WTC11 (cell line): ENCODE measurements at regions not wholly inside any gene's neighbourhood (a gene's known extent, or its start where the extent isn't known, plus 50 kb on each side); places are given as distances from the start of the nearest gene placed in this dataset.

Experiments used
- ATAC-seq: fragments of 200-7000 bp; cut with Tn5 transposase; 2 replicates; pipeline ENCODE4 v1.10.0; 2021; ENCODE audit warnings: mild to moderate bottlenecking, moderate library complexity
- CTCF ChIA-PET: fragments of 300-600 bp; sonication (Branson Sonifier 250); formaldehyde crosslinking; loops from one replicate; lab custom pipeline; 2021; ENCODE audit warnings: antibody characterized with exemption; lab: Charles Lee
- POLR2A ChIA-PET: fragments of 350-600 bp; sonication (Branson Sonifier 250); formaldehyde crosslinking; loops from one replicate; lab custom pipeline; 2021; ENCODE audit warnings: antibody characterized with exemption; lab: Charles Lee
- DNase-seq: peaks from one replicate; pipeline ENCODE4 v3.0.0; 2021; ENCODE audit warnings: low spot score
- H3K27ac Mint-ChIP-seq: 2 replicates; pipeline ENCODE4 v1.8.0; 2021; ENCODE audit warnings: mixed read lengths
- H3K27me3 Mint-ChIP-seq: 2 replicates; pipeline ENCODE4 v1.8.0; 2021; ENCODE audit warnings: low read depth, mild to moderate bottlenecking, moderate library complexity, mixed read lengths
- H3K36me3 Mint-ChIP-seq: 2 replicates; pipeline ENCODE4 v1.8.0; 2021; ENCODE audit warnings: mixed read lengths
- H3K4me1 Mint-ChIP-seq: 2 replicates; pipeline ENCODE4 v1.8.0; 2022; ENCODE audit warnings: mixed read lengths
- H3K4me3 Mint-ChIP-seq: 2 replicates; pipeline ENCODE4 v1.8.0; 2021; ENCODE audit warnings: mild to moderate bottlenecking, moderate library complexity, mixed read lengths
- H3K9me3 Mint-ChIP-seq: 2 replicates; pipeline ENCODE4 v1.8.0; 2021; ENCODE audit warnings: mixed read lengths
- ATF6 ChIP-seq: sonication (generic); formaldehyde crosslinking; IDR thresholded peaks from 2 replicates; pipeline ENCODE4 v1.8.1; 2023; ENCODE audit warnings: mild to moderate bottlenecking, missing genetic modification reagents
- GTF2I ChIP-seq: fragments of 250-450 bp; sonication (Bioruptor Pico); conservative IDR thresholded peaks from 2 replicates; pipeline ENCODE4 v1.4.0; 2021; ENCODE audit warnings: mild to moderate bottlenecking
- HMGXB4 ChIP-seq: sonication (generic); formaldehyde crosslinking; IDR thresholded peaks from 2 replicates; pipeline ENCODE4 v1.8.1; 2023; ENCODE audit warnings: mild to moderate bottlenecking, moderate library complexity, missing genetic modification reagents
- KAT7 ChIP-seq: sonication (generic); formaldehyde crosslinking; IDR thresholded peaks from 2 replicates; pipeline ENCODE4 v1.8.1; 2023; ENCODE audit warnings: missing genetic modification reagents, mild to moderate bottlenecking, borderline replicate concordance
- MYBL2 ChIP-seq: sonication (generic); formaldehyde crosslinking; IDR thresholded peaks from 2 replicates; pipeline ENCODE4 v1.8.1; 2023; ENCODE audit warnings: mild to moderate bottlenecking, moderate library complexity, missing genetic modification reagents
- PRDM15 ChIP-seq: sonication (generic); formaldehyde crosslinking; IDR thresholded peaks from 2 replicates; pipeline ENCODE4 v1.8.0; 2022; ENCODE audit warnings: missing genetic modification reagents
- PRRX2 ChIP-seq: fragments of 250-450 bp; sonication (Bioruptor Pico); IDR thresholded peaks from 2 replicates; pipeline ENCODE4 v1.8.0; 2021; ENCODE audit warnings: mild to moderate bottlenecking
- SOX15 ChIP-seq: fragments of 250-450 bp; sonication (Bioruptor Pico); IDR thresholded peaks from 2 replicates; pipeline ENCODE4 v1.9.0; 2021; ENCODE audit warnings: mild to moderate bottlenecking
- STAT6 ChIP-seq: sonication (generic); formaldehyde crosslinking; conservative IDR thresholded peaks from 2 replicates; pipeline ENCODE4 v1.8.1; 2023; ENCODE audit warnings: mild to moderate bottlenecking, low read depth, missing genetic modification reagents, moderate library complexity
- ZMAT4 ChIP-seq: fragments of 250-450 bp; sonication (Bioruptor Pico); IDR thresholded peaks from 2 replicates; pipeline ENCODE4 v1.9.0; 2021; ENCODE audit warnings: mild to moderate bottlenecking
- ZNF219 ChIP-seq: sonication (generic); formaldehyde crosslinking; IDR thresholded peaks from 2 replicates; pipeline ENCODE4 v1.8.0; 2023; ENCODE audit warnings: missing genetic modification reagents, mild to moderate bottlenecking, borderline replicate concordance
- ZNF416 ChIP-seq: fragments of 250-450 bp; sonication (Bioruptor Pico); IDR thresholded peaks from 2 replicates; pipeline ENCODE4 v1.9.0; 2021; ENCODE audit warnings: mild to moderate bottlenecking, inconsistent platforms
- ZNF512 ChIP-seq: sonication (generic); formaldehyde crosslinking; IDR thresholded peaks from 2 replicates; pipeline ENCODE4 v1.8.1; 2022; ENCODE audit warnings: missing genetic modification reagents, borderline replicate concordance

- TF ChIP-seq PRDM15 (CRISPR knock-in tag) (no peak), MYBL2 (CRISPR knock-in tag) (no peak), KAT7 (CRISPR knock-in tag) (no peak), PRRX2 (CRISPR knock-in tag) (no peak)
Observed at GRCh38 chr13:103358255-103358932, 292.2 kb upstream of the SLC10A2 start (continued).

- Mint-ChIP-seq H3K4me1 (peaks cover 25% of the 10 kb centered on the region), H3K4me3 (no peak overlapping the region), H3K27me3 (no peaks in the 10 kb centered on the region), H3K9me3 (peaks cover 3% of the 10 kb centered on the region; the same call in 1 of the 2 replicates), H3K27ac (no peak overlapping the region), H3K36me3 (no peaks in the 10 kb centered on the region)
- ChIA-PET CTCF (no interaction called here), POLR2A (no interaction called here)
- ATAC-seq = no peak
- TF ChIP-seq ZMAT4 (CRISPR knock-in tag) = no peak
- TF ChIP-seq GTF2I (CRISPR knock-in tag) = no peak
- TF ChIP-seq KAT7 (CRISPR knock-in tag) = no peak
- TF ChIP-seq STAT6 (CRISPR knock-in tag) = no peak
- no peak for TF ChIP-seq ATF6 (CRISPR knock-in tag)
- TF ChIP-seq ZNF512 = no peak
- no peak for TF ChIP-seq HMGXB4 (CRISPR knock-in tag)
- TF ChIP-seq ZNF416 (CRISPR knock-in tag) = no peak
- no peak for TF ChIP-seq SOX15 (CRISPR knock-in tag)
- no peak for TF ChIP-seq ZNF219 (CRISPR knock-in tag)
- DNase-seq = no peak
Observed at GRCh38 chr13:103356226-103356864, 290.1 kb upstream of the SLC10A2 start.
